ENCODE measurements at regions not wholly inside any gene's neighbourhood (a gene's known extent, or its start where the extent isn't known, plus 50 kb on each side); places are given as distances from the start of the nearest gene placed in this dataset.

DNA sequence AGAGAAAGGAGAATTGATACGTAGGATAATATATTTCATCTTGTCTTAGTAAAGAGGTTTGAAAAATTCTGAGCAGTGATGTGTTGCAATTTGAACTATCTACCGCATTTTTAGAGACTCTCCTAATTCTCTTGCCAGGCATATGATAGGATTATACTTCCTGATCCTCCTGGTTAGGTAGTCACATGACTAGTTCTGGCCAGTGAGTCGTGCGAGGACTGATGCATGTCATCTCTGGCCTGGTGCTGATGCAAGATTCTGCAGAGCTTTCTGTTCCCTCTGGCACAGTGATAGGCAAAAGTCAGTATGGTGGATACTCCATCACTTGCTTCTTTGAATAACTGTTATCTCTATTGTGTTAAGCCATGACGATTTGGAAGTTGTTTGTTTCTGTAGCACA lies 277.6 kb upstream of the NAALADL2 start:
- no peaks in the 10 kb centered on the region for H3F3A ChIP-seq (replicated peaks; ENCODE audit: insufficient read depth)
- no peaks in the 10 kb centered on the region for H3K9me2 ChIP-seq
- no peaks in the 10 kb centered on the region for H3K27me3 ChIP-seq (ENCODE audit: insufficient read depth)
- H3K36me3 ChIP-seq (replicated peaks in 1 of 2; ENCODE audit: control insufficient read depth in 1 of 2, insufficient read depth in 2 of 2, low read length in 1 of 2): peaks cover 0 to 3% of the 10 kb centered on the region in 2 experiments
- no peak overlapping the region for H3K4me2 ChIP-seq
- no peak overlapping the region for H3K9ac ChIP-seq
- H2AFZ ChIP-seq (ENCODE audit: low read depth): no peak overlapping the region
- no peaks in the 10 kb centered on the region for H3K79me2 ChIP-seq (ENCODE audit: insufficient read depth)
- TF ChIP-seq MXI1 (IDR thresholded peaks at IDR 0.05; ENCODE audit: low read depth, low read length): no peak
- no peak for TF ChIP-seq EP300 (IDR thresholded peaks at IDR 0.05; ENCODE audit: borderline replicate concordance in 1 of 2, low read depth in 1 of 2, low read length in 1 of 2)
- no peak for TF ChIP-seq RFX5 (IDR thresholded peaks at IDR 0.05; ENCODE audit: low read length)
- TF ChIP-seq JUND (IDR thresholded peaks at IDR 0.05): no peak
- TF ChIP-seq RXRA (IDR thresholded peaks at IDR 0.05; ENCODE audit: borderline replicate concordance, low read depth): no peak
- TF ChIP-seq TAF1 (IDR thresholded peaks at IDR 0.05; ENCODE audit: borderline replicate concordance, low read depth, low read length): no peak
- TF ChIP-seq, protein P1, sequence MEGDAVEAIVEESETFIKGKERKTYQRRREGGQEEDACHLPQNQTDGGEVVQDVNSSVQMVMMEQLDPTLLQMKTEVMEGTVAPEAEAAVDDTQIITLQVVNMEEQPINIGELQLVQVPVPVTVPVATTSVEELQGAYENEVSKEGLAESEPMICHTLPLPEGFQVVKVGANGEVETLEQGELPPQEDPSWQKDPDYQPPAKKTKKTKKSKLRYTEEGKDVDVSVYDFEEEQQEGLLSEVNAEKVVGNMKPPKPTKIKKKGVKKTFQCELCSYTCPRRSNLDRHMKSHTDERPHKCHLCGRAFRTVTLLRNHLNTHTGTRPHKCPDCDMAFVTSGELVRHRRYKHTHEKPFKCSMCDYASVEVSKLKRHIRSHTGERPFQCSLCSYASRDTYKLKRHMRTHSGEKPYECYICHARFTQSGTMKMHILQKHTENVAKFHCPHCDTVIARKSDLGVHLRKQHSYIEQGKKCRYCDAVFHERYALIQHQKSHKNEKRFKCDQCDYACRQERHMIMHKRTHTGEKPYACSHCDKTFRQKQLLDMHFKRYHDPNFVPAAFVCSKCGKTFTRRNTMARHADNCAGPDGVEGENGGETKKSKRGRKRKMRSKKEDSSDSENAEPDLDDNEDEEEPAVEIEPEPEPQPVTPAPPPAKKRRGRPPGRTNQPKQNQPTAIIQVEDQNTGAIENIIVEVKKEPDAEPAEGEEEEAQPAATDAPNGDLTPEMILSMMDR (IDR thresholded peaks at IDR 0.05): no peak
- TF ChIP-seq NRF1 (IDR thresholded peaks at IDR 0.05; ENCODE audit: low read depth, low read length): no peak
- TF ChIP-seq TEAD4 (IDR thresholded peaks at IDR 0.05; ENCODE audit: borderline replicate concordance, insufficient read depth): no peak
- TF ChIP-seq, protein P2, sequence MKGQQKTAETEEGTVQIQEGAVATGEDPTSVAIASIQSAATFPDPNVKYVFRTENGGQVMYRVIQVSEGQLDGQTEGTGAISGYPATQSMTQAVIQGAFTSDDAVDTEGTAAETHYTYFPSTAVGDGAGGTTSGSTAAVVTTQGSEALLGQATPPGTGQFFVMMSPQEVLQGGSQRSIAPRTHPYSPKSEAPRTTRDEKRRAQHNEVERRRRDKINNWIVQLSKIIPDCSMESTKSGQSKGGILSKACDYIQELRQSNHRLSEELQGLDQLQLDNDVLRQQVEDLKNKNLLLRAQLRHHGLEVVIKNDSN (IDR thresholded peaks at IDR 0.05; ENCODE audit: borderline replicate concordance, low read depth): no peak
- TF ChIP-seq, protein P3, sequence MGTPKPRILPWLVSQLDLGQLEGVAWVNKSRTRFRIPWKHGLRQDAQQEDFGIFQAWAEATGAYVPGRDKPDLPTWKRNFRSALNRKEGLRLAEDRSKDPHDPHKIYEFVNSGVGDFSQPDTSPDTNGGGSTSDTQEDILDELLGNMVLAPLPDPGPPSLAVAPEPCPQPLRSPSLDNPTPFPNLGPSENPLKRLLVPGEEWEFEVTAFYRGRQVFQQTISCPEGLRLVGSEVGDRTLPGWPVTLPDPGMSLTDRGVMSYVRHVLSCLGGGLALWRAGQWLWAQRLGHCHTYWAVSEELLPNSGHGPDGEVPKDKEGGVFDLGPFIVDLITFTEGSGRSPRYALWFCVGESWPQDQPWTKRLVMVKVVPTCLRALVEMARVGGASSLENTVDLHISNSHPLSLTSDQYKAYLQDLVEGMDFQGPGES (IDR thresholded peaks at IDR 0.05; ENCODE audit: low read depth, low read length): no peak
- TF ChIP-seq YY1 (IDR thresholded peaks at IDR 0.05; ENCODE audit: low read depth): no peak
- no peak for TF ChIP-seq CHD2 (IDR thresholded peaks at IDR 0.05; ENCODE audit: low read length, partially characterized antibody)
- TF ChIP-seq TCF12 (IDR thresholded peaks at IDR 0.05): no peak
- no peak for TF ChIP-seq FOXM1 (IDR thresholded peaks at IDR 0.05; ENCODE audit: low read depth)
- TF ChIP-seq POLR2AphosphoS5 (IDR thresholded peaks at IDR 0.05; ENCODE audit: low read depth, low read length): no peak
- TF ChIP-seq, protein P4, sequence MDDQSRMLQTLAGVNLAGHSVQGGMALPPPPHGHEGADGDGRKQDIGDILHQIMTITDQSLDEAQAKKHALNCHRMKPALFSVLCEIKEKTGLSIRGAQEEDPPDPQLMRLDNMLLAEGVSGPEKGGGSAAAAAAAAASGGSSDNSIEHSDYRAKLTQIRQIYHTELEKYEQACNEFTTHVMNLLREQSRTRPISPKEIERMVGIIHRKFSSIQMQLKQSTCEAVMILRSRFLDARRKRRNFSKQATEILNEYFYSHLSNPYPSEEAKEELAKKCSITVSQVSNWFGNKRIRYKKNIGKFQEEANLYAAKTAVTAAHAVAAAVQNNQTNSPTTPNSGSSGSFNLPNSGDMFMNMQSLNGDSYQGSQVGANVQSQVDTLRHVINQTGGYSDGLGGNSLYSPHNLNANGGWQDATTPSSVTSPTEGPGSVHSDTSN (IDR thresholded peaks at IDR 0.05): no peak
- no peak for TF ChIP-seq NFIC (IDR thresholded peaks at IDR 0.05; ENCODE audit: borderline replicate concordance)
- no peak for TF ChIP-seq EZH2phosphoT487 (IDR thresholded peaks at IDR 0.05; ENCODE audit: borderline replicate concordance, low read depth)
- TF ChIP-seq ELF1 (IDR thresholded peaks at IDR 0.05): no peak
- ChIA-PET CTCF (no interaction called here), POLR2A (no interaction called here)
- DNase-seq: no peak
- 87% methylated on average over 5 of the region's 5 CpGs for WGBS (ENCODE audit: low lambda C conversion rate)
- H3K4me3 ChIP-seq (ENCODE audit: low read depth in 2 of 2, low read length in 1 of 2): no peak overlapping the region
- no peak overlapping the region for H3K27ac ChIP-seq (ENCODE audit: low read depth in 2 of 2, low read length in 1 of 2)
- no peaks in the 10 kb centered on the region for H3K4me1 ChIP-seq (ENCODE audit: control insufficient read depth in 1 of 2, insufficient read depth in 2 of 2, low read depth in 1 of 2, low read length in 1 of 2)
- H4K20me1 ChIP-seq (ENCODE audit: insufficient read depth): no peaks in the 10 kb centered on the region
- H3K9me3 ChIP-seq: no peaks in the 10 kb centered on the region
